Fibroblast of lung (primary cell): ENCODE measurements at regions not wholly inside any gene's neighbourhood (a gene's known extent, or its start where the extent isn't known, plus 50 kb on each side); places are given as distances from the start of the nearest gene placed in this dataset.

ENCODE experiments used
- CTCF ChIP-seq, 2 donors: IDR thresholded peaks in 1 of 2; conservative IDR thresholded peaks in 1 of 2; 1 replicate in 1 of 2; 2 replicates in 1 of 2; pipeline ENCODE4 v1.5.1; 2011 to 2012; ENCODE audit warnings: low read length in 2 of 2, control low read depth in 1 of 2, inconsistent platforms in 1 of 2, low read depth in 1 of 2, mild to moderate bottlenecking in 1 of 2
- EZH2 ChIP-seq: IDR thresholded peaks from 2 replicates; pipeline ENCODE4 v1.5.1; 2012; ENCODE audit warnings: low read length, control low read depth, mild to moderate bottlenecking; ENCODE audit errors: missing control alignments

DNA sequence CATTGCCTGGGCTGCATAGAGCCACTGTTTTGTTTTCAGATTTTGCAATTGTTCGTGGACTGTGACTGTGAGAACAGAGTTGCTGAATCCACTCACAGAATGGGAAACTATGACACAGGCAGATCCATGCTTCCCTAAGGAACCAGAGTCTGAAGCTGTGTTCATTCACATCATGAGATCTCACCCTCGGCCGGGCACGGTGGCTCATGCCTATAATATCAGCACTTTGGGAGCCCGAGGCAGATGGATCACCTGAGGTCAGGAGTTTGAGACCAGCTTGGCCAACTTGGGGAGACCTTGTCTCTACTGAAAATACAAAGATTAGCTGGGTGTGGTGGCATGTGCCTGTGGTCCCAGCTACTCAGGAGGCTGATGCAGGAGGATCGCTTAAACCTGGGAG, 139.2 kb upstream of the SALL4 start:
- TF ChIP-seq CTCF (conservative IDR thresholded peaks at IDR 0.05 in 1 of 2, IDR thresholded peaks at IDR 0.05 in 1 of 2; ENCODE audit: low read depth in 1 of 2, low read length in 2 of 2) (no peak), EZH2 (no peak)
